NCI-H128 (cell line): ENCODE measurements at regions not wholly inside any gene's neighbourhood (a gene's known extent, or its start where the extent isn't known, plus 50 kb on each side); places are given as distances from the start of the nearest gene placed in this dataset.
"Not testable (repeated sequence)": the region's sequence is repeated elsewhere in the genome, so short reads cannot be mapped to it uniquely, and the experiment has no call there.

ENCODE experiments used
- DNase-seq: peaks from one replicate; lab custom pipeline; 2025; ENCODE audit not compliant: unreplicated experiment; lab: John Stamatoyannopoulos, UW

- DNase-seq, result no peak
Measured at GRCh38 chr14:106166650-106167204, 640.3 kb downstream of the TMEM121 start.

GRCh38 chr14:106170163-106170658 is 643.8 kb downstream of the TMEM121 start:
- DNase-seq, result not testable (repeated sequence)

- no peak for DNase-seq
Measured at GRCh38 chr14:106174206-106174605, 647.8 kb downstream of the TMEM121 start.

GRCh38 chr14:106177266-106178246 is 651.2 kb downstream of the TMEM121 start:
- not testable (repeated sequence) for DNase-seq

- no peak for DNase-seq
Measured at GRCh38 chr14:106179761-106180160, 653.4 kb downstream of the TMEM121 start.

GRCh38 chr14:106184771-106185170 is 658.4 kb downstream of the TMEM121 start:
- DNase-seq, result not testable (repeated sequence)

GRCh38 chr14:106185174-106185836 is 658.9 kb downstream of the TMEM121 start:
- DNase-seq, result not testable (repeated sequence)

GRCh38 chr14:106185837-106186233 is 659.5 kb downstream of the TMEM121 start:
- DNase-seq, result no peak

GRCh38 chr14:106187216-106187615 is 660.8 kb downstream of the TMEM121 start:
- no peak for DNase-seq

GRCh38 chr14:106192701-106193100 is 666.3 kb downstream of the TMEM121 start:
- not testable (repeated sequence) for DNase-seq

- DNase-seq, result not testable (repeated sequence)
Measured at GRCh38 chr14:106196459-106196858, 670.1 kb downstream of the TMEM121 start.

- not testable (repeated sequence) for DNase-seq
Measured at GRCh38 chr14:106197264-106197663, 670.9 kb downstream of the TMEM121 start.

- no peak for DNase-seq
Measured at GRCh38 chr14:106199097-106199496, 672.7 kb downstream of the TMEM121 start.

GRCh38 chr14:106200541-106201315 is 674.3 kb downstream of the TMEM121 start:
- DNase-seq, result no peak

- no peak for DNase-seq
Measured at GRCh38 chr14:106201376-106201775, 675.0 kb downstream of the TMEM121 start.

GRCh38 chr14:106203438-106203837 is 677.1 kb downstream of the TMEM121 start:
- DNase-seq, result no peak

- DNase-seq, result no peak
Measured at GRCh38 chr14:106204063-106204462, 677.7 kb downstream of the TMEM121 start.

- DNase-seq, result no peak
Measured at GRCh38 chr14:106207316-106207715, 680.9 kb downstream of the TMEM121 start.

GRCh38 chr14:106208794-106209193 is 682.4 kb downstream of the TMEM121 start:
- DNase-seq, result no peak

- no peak for DNase-seq
Measured at GRCh38 chr14:106209755-106210154, 683.4 kb downstream of the TMEM121 start.

GRCh38 chr14:106210650-106211049 is 684.3 kb downstream of the TMEM121 start:
- no peak for DNase-seq
